ENCODE measurements at regions not wholly inside any gene's neighbourhood (a gene's known extent, or its start where the extent isn't known, plus 50 kb on each side); places are given as distances from the start of the nearest gene placed in this dataset.
A peak's percentile ranks its signal among the peaks of the same experiment; 100 is the strongest.

DNA sequence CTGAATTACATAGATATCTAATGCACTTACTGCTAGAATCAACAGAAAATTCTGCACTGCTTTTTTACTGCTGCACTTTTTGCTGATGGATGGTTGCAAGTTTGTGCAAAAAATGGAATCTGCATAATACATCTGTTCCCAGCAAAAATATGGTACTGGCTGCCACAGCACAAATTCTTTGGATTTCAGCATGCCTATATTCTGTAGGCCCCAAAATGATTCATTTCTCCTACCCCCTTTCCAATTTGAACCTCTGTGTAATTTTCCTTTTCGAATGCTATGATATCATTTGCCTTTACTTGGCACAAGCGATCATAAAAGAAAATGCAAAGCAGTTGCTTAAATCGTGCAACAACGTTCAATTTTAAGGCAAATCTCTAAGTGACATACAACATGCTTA, 524.2 kb upstream of the NBEA start:
- DNase-seq: no peak

DNA sequence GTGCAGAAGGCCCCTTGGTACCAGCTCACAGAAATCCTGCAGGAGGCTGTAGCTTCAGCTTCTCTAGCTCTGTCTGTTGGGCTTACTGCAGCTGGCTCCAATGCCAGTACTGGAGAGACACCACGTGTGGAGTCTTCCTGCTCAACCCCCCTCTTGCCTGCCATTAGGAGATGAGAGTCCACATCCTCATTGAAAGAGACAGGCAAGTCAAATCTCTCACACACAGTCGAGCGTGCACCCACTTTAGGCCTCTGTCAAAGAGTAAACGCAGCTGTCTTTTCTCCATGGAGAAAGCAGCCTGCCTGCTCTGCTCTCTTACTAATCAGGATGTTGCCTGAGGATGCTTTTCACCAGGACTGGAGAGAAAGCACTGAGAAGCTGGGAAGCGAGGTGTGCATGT, 523.0 kb upstream of the NBEA start:
- peak; percentile 75 for DNase-seq

DNA sequence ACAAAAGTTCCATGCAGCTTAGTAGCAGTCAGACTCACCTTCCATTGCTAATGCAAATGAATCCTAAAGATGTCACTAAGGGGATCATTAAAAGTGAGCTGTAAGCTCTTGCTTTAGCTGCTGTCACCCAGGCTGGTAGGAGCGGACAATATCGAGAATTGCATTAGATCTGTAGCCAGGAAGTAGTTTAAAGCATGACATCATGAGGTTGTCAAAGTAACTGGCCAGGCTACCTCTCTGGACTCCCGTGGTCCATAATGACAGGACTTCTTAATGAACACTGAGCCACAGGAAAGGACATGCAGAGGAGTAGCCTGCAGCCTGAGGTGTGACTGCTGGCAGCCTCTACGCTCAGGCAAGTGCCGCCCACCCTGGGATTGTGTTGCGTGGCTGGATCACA, 522.3 kb upstream of the NBEA start:
- DNase-seq: no peak

DNA sequence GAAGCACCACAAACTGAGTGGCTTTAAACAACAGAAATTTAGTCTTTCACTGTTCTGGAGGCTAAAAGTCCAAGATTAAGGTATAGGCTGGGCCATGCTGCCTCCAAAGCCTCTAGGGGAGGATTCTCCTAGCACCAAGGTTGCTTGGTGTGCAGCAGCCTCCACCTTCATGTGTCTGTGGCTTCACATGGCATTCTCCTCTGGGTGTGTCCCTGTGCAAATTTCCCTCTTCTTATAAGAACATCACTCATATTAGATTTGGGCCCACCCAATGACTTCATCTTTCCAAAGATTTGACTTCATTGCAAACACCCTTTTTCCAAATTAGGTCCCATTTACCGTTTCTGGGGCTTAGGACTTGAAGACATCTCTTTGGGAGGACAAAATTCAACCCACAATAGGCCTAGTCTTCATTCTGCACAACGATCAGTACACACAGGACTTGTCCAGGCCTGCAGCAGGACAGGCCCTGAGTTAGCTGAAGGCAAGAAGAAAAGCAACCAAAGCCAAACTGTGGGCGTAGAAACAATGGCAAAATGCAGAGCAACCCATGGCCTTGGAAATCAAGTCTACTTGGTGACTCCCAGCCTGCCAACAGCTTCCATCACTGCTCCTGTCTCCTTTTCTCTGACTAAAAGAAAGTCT, 521.2 kb upstream of the NBEA start:
- DNase-seq: no peak

DNA sequence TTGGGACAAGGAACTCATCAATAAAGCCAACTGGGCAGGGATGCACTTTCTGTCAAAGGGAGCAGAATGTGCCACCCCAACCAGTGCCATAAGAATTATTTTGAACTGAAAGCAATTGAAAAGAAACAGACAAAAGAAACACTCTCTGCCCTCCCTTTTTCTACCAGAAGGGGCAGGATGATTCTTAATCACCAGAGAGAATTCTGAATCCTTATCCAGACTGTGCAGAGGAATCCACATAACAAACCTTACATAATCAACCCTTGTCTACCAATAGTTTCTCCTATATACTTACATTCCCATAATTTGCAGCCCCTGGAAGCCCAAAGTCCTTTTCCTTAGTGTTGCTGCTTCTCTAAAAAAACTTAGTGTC, 520.7 kb upstream of the NBEA start:
- no peak for DNase-seq

DNA sequence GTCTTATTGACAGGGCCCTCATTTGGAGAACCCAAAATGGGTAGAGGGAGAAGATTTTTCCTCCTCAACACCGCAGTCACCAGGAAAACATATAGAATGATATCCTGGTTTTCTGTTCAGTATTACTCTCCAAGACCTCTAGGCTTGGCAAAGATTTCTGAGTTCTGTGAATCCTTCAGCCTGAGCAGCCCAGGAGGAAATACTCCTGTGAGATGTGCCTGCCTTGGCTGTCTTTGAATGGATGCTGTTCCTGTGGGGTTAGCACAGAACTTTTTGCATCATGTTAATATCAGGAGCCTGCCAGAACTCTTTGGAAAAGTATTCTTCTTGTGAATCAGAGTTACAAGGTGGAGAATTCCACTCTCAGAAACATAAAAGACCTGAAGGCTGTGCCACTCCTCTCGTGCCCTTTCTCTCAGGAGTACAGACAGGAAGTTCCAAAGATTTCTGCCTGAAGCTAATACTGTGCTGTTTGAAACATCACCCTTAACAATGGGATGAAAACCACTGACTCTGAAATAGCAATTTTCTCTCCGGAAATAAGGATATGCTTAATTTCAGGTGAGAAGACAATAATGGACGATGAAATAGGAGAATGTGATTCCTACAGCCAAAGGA, 520.1 kb upstream of the NBEA start:
- no peak for DNase-seq

DNA sequence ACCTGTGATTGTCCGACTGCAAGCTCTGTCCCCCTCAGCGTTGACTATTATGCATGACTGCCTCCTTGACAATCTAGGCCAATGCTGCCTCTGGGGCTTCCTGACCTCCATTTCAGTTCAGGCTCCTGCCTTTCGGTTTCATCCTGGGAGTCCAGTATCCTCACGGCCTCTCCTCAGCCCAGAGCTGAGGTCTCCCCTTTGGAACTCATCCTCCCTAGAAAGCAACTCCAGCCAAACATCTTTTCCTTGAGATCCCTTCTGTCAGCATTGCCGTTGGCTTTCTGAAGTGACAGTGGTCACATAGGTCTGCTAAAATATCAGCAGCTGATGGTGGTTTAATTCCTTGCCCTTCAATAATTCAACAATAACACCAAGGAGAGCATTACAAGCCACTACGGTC, 519.1 kb upstream of the NBEA start:
- no peak for DNase-seq

DNA sequence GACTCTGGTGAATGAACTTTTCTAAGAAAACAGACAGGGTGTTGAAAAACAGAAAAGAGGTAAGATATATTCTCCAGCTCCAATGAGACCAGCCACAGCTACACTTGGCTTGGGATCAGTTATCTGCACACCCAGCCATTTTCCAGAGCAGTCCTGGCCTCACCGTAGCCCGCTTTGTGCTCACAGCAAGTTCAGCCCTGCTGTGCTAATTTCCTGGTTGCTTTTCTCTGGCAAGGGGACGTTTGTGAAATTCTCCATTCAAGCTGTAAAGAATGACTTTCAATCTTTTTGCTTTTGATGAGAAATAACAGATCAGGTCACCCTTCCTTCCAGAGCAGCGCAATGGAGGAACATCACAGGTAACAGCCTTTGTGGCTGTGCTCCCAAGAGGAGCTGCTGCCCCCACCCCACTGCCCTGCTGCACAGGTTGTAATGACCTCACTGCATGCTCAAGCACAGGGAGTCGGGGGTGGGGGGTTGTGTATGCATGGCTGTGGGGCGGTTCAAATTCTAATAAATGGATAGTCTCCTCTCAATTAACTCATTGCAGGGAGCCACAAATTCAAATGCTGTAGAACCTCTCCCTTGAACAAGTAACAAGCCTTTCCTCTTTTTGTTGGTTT, 516.6 kb upstream of the NBEA start:
- no peak for DNase-seq

DNA sequence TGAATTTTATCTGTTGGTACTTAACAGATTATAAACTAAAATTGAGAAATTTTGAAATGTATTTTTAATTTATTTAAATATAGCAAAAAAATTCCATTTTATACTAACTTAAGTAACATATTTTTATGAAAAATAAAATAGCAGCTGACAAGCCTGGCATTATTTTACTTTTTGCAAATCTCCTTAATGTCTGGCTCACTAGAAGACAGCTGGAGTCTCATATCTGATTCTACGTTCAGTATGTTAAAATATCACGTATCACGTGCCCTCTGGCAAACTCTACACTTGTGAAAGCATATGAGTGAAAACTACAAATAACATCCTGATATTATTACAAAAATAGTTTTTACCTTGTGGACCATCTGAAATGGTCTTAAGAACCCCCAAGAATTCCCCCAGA, 513.2 kb upstream of the NBEA start:
- peak; percentile 62 for DNase-seq

DNA sequence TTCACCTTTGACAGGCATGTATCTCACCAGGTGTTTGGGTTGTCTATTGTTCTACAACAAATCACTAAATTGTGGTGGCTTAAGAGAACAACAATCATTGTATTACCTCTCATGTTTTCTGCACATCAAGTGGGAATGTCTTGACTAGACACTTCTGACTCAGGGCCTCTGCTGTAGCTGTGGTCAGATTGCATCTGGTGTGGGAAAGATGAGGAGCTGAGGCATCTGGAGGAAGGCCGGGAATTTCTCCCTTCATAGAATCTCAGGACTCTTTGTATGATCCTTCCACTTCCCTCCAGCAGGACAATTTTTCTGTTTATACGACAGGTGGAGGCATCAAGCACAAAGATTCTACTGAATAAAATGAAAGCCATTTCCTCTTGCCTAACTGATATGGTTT, 511.8 kb upstream of the NBEA start:
- no peak for DNase-seq

DNA sequence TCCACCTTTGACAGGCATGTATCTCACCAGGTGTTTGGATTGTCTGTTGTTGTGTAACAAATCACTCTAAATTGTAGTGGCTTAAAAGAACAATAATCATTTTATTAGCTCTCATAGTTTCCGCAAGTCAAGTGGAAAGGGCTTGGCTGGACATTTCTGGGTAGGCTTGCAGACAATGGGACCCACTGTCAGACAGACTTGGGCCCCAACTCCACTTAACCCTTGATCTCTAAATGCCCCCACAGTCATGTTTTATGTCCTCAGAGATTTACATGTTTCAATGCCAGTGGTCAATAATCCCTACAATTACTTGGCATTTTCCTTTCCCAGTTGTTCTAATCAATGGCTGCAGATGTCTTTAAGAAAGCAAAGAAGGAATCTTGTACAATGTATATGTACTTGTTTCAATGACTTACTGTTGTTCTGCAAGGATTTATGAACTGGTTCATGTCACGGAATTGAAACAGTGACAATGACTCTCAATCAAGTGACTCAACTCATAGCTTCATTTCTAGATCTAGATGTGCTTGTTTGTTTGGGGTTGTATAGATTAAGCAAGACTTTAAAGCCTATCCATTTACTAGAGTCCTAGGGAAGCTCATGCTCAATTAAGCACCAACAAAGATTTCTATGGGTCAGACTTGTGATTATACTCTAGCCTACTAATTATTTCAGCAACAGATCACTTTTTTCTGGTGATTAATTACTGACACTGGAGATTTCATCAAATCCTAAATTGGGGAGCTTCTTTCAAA, 510.1 kb upstream of the NBEA start:
- DNase-seq: no peak

DNA sequence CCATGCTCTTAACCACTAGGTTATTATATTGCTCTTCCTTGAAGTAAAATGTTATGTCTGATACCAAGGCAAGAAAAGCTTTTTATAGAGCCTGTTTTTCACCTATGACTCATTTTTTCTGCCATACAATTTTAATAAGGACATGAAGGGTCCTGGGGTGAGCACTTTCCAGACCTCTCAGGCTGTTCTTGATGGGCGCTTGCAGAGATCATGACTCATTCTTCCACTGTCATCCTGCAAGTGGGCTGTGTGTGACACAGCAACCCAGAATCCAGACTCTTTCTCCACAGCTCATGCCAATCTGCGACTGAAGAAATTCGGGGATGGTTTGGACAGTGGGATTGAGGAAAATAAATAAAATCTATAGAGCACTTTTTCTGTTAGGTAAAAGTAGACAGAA, 506.7 kb upstream of the NBEA start:
- no peak for DNase-seq

DNA sequence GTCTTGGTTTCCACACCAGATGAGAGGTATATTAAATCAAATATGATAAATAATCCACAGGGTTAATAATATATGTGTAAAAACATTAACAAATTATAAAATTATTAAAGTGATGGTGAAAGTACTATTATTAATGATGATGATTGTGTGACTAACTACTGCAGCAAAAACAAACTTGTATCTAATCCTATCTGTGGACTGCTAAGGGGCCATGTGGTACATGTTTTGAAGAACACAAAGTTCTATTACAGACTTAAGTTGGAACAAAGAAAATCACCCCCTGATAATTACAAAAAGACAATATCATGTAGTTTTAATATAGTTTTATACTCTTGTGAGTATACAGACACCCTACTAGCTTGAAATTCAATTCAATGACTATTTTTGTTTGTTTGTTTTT, 504.2 kb upstream of the NBEA start:
- no peak for DNase-seq

DNA sequence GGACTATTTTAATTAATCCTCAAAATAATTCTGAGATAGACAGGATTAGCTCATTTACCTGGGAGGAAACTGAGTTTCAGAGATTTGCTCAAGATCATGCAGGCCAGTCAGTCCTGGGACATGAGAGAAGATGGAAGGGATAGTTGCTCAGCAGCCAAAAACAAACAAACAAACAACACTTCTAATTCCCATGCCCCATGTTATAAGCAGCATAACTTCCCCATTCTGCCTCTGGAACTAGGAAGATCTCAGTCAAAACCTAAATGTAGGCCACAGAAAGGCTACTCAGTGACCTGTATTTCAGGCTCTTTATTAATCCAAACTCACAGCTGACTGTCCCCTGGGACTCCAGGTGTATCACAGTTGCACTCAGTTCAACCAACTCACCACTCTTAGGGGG, 489.2 kb upstream of the NBEA start:
- no peak for DNase-seq

DNA sequence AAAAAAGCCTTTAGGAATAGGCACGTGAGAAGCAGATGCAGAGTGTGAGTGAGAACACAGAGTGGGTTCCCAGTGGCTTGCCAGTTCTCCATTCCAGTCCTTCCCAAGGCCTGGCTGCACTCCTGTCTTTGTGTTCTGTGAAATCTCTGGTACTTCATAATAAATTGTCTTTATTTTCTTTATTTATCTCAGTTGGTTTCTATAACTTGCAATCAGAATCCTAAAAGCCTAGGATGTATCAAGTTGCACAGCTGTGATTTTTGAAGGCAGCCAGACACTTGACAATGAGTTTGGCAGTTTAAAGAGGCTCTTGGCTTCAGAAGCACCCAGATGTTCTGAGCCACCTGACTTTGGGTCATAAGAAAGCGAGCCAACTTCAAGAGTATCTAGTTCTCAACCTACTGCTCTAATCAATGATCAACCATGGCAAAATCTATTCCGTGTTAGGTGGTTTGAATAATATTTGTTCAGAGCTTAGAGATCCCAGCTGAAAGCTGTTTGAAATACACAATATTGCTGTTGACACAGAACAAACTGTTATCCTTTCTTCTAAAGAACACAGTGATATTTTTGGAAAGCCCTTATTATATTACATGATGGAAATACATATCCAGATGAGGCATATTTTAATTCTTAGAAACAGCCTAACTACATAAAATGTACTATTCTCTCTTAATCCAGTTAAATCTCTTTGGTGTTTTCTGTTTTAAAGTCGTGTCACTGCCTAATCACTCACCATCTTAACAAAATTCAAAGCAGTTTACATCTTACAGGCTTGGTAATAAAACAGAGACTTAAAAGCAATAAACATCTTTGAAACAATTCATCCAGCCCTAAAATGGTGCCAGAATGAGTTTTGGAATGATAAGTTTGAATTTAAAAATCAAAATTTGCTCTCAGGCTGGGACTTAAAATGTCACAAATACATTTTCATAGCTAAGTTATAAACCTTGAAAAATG, 483.0 kb upstream of the NBEA start:
- peak; percentile 92 for DNase-seq

DNA sequence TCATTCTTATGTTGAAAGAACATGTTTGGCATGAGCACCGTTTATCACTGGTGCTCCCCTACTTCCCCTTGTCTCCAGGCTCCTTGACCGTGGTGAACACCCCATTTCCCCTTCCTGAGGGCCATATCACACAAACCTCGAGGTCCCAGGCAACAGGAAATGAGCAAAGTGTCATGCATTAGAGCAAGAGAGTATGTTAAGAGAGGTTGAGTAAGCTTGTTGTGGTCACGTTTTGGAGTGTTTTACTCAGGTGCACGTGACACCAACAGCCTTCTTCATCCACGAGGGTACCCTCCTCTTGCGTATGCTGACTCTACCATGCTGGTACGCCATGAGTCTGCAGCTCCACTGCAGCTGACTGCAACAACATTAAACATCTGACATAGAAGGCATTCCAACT, 482.2 kb upstream of the NBEA start:
- DNase-seq: no peak

DNA sequence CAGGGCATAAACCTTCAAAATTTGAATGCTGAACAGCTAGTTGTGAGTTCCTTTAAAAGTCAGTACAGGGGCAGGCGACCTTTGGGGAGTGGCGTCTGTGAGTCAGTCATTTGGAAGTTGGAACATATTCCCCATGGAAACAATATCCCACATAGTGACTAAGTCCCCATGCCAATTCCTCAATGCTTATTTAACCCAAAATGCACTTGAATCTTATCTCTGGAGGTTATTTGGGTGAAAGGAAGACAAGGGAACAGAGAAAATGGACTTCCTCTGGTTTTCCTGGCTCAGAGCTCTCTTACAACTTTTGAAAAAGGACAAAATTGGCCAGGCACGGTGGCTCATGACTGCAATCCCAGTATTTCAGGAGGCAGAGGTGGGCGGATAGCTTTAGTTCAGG, 479.2 kb upstream of the NBEA start:
- DNase-seq: no peak

DNA sequence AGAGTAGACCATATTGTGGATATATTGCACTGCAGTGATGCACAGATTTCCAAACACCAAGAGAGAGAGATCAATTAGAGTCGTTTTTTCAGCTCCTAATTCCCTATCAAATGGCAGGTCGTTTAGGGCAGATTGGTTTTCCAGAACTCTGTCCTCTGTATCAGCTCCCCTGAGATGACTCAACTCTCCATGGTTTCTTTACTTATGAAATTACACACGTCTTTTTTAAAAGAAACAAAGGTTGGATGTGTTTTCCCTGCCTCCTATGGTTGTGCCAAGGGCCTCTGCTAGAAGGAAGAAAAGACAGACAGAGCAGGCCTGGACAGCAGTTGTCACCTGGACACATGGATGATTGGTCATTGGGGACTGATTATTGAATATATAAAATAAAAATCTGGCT, 478.1 kb upstream of the NBEA start:
- DNase-seq: no peak

DNA sequence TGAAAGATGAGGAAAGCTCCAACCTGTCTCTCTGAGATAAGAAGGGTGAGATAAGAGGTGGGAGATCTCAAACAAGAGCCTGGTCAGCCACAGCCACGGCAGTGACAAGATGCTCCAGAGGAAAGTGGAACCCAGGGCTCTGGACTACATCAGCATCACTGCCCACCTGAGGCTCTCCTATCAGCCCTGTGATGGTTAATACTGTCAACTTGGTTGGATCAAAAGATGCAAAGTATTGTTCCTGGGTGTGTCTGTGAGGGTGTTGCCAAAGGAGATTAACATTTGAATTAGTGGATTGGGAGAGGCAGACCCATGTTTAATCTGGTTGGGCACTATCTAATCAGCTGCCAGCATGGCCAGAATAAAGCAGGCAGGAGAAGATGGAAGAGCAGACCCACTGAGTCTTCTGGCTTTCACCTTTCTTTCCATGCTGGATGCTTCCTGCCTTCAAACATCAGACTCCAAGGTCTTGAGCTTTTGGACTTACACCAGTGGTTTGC, 476.6 kb upstream of the NBEA start:
- no peak for DNase-seq

DNA sequence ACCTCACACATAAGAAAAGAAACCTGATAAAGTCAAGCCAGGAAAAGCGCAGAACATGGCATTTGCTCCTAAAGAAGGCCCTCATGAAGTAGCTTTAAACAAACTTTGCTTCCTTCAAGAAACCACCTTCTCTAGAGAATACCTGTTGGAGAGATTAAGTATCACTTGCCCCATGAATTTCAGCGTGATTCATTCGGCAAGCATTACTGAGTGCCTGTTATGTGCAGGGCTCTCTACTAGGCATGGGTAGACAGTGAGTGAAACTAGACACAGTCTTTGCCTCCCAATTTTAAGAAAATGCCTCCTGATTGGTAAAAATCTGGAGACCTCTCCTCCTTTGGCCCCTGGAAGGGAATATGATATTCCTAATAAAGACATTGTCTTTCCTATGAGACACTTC, 475.8 kb upstream of the NBEA start:
- no peak for DNase-seq

DNA sequence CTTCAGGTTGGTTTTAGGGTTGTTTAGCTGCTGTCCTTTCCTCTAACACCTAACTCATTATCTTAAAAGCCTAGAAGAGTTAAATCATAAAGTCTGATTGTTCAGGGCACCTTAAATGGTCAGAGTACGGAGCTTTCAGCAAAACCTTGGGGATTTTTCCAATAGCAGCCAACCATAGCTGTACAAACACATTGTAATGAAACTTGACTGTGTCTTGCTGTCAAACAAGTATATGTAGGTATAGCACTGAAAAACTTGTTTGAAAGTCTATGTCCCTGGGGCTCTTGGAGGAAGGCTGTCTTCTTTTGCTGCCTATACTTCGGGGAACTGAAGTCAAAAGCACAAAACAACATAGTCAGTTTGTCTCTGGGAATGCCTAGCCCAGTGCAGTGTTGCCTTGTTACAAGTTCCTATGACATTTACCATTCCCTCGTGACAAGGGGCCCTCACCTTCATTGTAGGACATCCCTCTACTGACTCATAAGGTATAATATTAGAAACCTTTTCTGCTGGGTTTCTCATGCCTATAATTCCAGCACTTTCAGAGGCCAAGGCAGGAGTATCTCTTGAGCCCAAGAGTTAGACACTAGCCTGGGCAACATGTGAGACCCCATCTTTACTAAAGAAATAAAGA, 474.5 kb upstream of the NBEA start:
- peak; percentile 11 for DNase-seq
